Transverse colon (tissue), 4 donors: ENCODE measurements at regions not wholly inside any gene's neighbourhood (a gene's known extent, or its start where the extent isn't known, plus 50 kb on each side); places are given as distances from the start of the nearest gene placed in this dataset.

Source experiments
- DNase-seq: peaks from one replicate; pipeline ENCODE4 v3.0.0-alpha.2; 2019
- H3K27ac ChIP-seq, 4 donors: fragments of 200-600 bp; sonication (generic); 2 replicates each; pipeline ENCODE4 v1.5.1; 2016 to 2018; ENCODE audit warnings: inconsistent platforms in 4 of 4
- H3K27me3 ChIP-seq: fragments of 200-600 bp; sonication (generic); 2 replicates; pipeline ENCODE4 v1.5.1; 2017; ENCODE audit warnings: inconsistent platforms
- H3K36me3 ChIP-seq, 4 donors: fragments of 200-600 bp; sonication (generic); 2 replicates each; pipeline ENCODE4 v1.5.1; 2017 to 2019; ENCODE audit warnings: inconsistent platforms in 4 of 4
- H3K4me1 ChIP-seq, 4 donors: fragments of 200-600 bp; sonication (generic); 2 replicates each; pipeline ENCODE4 v1.5.1; 2017 to 2020; ENCODE audit warnings: inconsistent platforms in 4 of 4
- H3K4me3 ChIP-seq, 4 donors: fragments of 200-600 bp; sonication (generic); 1 replicate in 1 of 4; 2 replicates in 3 of 4; pipeline versions ENCODE4 v1.5.1 to v1.6.1; 2017 to 2019; ENCODE audit warnings: inconsistent platforms in 4 of 4
- H3K9me3 ChIP-seq, 2 donors: fragments of 200-600 bp; sonication (generic); 2 replicates each; pipeline ENCODE4 v1.5.1; 2017 to 2019; ENCODE audit warnings: inconsistent platforms in 2 of 2
- EP300 ChIP-seq: sonication (generic); formaldehyde crosslinking; IDR thresholded peaks from one replicate; pipeline ENCODE4 v1.6.1; 2017; ENCODE audit warnings: antibody characterized with exemption, low read depth
- POLR2A ChIP-seq: fragments of 450-650 bp; IDR thresholded peaks from one replicate; pipeline ENCODE4 v1.6.1; 2016; ENCODE audit warnings: antibody characterized with exemption, mild to moderate bottlenecking, moderate library complexity
- POLR2AphosphoS5 ChIP-seq, 3 donors: sonication (generic); formaldehyde crosslinking; IDR thresholded peaks; one replicate each; pipeline ENCODE4 v1.6.1; 2016; ENCODE audit warnings: antibody characterized with exemption in 3 of 3
- WGBS, 2 donors: methylation state at CpG; one replicate each; pipeline ENCODE4 v1.1.5; 2018; ENCODE audit warnings: low coverage in 1 of 2; 5-methylcytosine and 5-hydroxymethylcytosine counted together
- in situ Hi-C, 4 donors: fragments of 200-750 bp; cut with MboI; loops; one replicate each; pipeline versions ENCODE4 v1.15.0 to v1.15.1; 2017; ENCODE audit warnings: low sequenced_read_pairs in 3 of 4, low pct_ligation_motif_present in 1 of 4, low pct_unique_long_range_greater_than_20kb in 1 of 4
- intact Hi-C: fragments of 100-400 bp; cut with DNase I; formaldehyde crosslinking; loops from one replicate; pipeline ENCODE4 v1.15.1; 2023; ENCODE audit warnings: low total_unique reads
- TF ChIP-seq, protein P1 (sequence below), 5 experiments: fragments of 200-600 bp in 3 of 5; fragments of 450-650 bp in 2 of 5; sonication (generic) in 3 of 5; IDR thresholded peaks; 1 replicate in 2 of 5; 2 replicates in 3 of 5; pipeline ENCODE4 v1.5.1; 2016 to 2017; ENCODE audit warnings: antibody characterized with exemption in 5 of 5, inconsistent platforms in 3 of 5, mild to moderate bottlenecking in 2 of 5, moderate library complexity in 1 of 5

DNA sequence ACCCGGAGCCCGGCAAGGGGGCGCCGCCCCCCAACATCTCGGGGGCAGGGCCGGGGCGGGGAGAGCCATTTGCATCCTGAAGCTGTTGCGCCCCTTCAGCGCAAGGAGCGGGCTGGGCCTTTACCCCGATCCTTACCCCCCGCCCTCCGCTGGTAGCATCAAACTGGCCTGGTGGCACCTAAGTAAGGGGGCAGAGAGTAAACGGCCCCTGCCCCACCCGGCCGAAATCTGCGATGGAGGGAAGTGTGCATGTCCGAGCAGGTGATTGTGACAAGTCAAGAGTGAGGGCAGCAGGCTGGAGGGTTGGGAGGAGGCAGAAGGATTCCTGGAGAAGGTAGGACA is 101.2 kb downstream of the ESM1 start:
- H3K27me3 ChIP-seq: peaks cover 52% of the 10 kb centered on the region
- in situ Hi-C loops (no loop called here), intact Hi-C loops (no loop called here)
- H3K4me3 ChIP-seq: peak overlapping the region in 3 of 4 donors; percentile 31 to 51 (median 44)
- TF ChIP-seq POLR2A: no peak
- no peak for TF ChIP-seq POLR2AphosphoS5 (IDR thresholded peaks at IDR 0.05)
- TF ChIP-seq EP300: no peak
- TF ChIP-seq, protein P1, sequence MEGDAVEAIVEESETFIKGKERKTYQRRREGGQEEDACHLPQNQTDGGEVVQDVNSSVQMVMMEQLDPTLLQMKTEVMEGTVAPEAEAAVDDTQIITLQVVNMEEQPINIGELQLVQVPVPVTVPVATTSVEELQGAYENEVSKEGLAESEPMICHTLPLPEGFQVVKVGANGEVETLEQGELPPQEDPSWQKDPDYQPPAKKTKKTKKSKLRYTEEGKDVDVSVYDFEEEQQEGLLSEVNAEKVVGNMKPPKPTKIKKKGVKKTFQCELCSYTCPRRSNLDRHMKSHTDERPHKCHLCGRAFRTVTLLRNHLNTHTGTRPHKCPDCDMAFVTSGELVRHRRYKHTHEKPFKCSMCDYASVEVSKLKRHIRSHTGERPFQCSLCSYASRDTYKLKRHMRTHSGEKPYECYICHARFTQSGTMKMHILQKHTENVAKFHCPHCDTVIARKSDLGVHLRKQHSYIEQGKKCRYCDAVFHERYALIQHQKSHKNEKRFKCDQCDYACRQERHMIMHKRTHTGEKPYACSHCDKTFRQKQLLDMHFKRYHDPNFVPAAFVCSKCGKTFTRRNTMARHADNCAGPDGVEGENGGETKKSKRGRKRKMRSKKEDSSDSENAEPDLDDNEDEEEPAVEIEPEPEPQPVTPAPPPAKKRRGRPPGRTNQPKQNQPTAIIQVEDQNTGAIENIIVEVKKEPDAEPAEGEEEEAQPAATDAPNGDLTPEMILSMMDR (IDR thresholded peaks at IDR 0.05): no peak
- H3K9me3 ChIP-seq: no peaks in the 10 kb centered on the region
- DNase-seq: no peak
- H3K27ac ChIP-seq: no peak overlapping the region
- H3K36me3 ChIP-seq: no peaks in the 10 kb centered on the region
- 42% methylated on average over 11 of the region's 18 CpGs; no CpG with 5 or more reads in 1 of the 2 donors for WGBS, 2 donors
- H3K4me1 ChIP-seq: no peaks in the 10 kb centered on the region

DNA sequence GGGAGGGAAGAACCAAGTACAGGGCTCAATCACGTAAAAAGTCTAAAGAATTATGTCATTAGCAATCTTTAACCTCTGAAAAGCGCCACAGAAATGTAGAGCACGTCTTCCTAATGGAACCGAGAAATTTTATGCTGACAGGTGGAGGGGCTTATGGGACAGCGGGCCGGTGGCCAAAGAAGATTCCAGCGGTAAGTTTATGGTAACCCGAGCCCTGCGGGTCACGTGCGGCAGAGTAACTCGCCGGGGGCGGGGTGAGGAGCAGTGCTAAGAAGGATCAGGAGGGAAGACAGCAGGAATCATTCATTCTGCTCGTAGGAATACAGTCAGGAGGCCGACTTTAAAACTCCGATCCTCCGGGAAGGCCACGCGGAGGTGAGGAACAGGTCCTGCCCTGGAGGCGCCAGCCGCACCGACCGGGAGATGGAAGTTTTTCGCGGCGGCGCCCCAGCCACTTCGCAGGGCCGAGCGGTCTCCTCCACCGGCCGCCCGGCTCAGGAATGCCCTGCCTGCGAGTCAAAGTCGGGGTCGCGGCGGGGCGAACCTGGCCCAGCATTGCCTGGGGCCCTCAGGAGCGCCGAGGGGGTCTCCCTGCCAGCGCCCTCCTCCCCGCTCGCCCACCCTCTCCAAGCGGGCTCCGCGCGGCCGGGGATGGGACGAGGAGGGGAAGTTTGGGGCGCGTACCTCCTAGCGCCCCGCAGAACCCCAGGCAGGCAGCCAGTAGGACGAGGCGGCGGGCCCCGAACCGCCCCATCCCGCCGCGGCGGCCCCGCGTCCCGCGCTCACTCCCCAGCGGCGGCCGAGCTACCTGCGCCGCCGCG is 101.8 kb downstream of the ESM1 start:
- 6% methylated on average over 36 of the region's 75 CpGs; no CpG with 5 or more reads in 1 of the 2 donors for WGBS, 2 donors

DNA sequence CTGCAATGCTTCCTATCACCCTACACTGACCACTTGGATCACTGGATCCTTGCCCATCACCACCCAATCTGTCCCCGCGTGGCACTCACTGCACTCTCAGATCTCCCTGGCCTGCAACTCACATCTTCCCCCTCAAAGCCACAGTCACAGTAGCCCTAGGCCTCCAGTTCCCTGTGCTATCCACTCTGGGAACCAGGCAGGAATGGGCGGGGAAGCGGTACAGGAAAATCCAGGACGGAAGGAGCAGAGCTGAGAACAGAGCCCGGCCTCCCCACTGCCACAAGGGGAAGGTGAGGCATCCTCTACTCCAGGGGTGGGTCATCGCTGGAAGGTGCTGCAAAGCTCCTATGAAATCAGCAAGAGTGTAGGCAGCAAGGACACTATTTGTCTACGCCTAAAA is 102.6 kb downstream of the ESM1 start:
- no peak overlapping the region for H3K4me3 ChIP-seq
- no peaks in the 10 kb centered on the region for H3K9me3 ChIP-seq
- peaks cover 52% of the 10 kb centered on the region for H3K27me3 ChIP-seq
- no peak overlapping the region for H3K27ac ChIP-seq
- no peak for DNase-seq
- TF ChIP-seq, protein P1 (IDR thresholded peaks at IDR 0.05): no peak
- TF ChIP-seq EP300 (no peak), POLR2A (no peak), POLR2AphosphoS5 (IDR thresholded peaks at IDR 0.05) (no peak)
- intact Hi-C loops: no loop called here
- no peaks in the 10 kb centered on the region for H3K4me1 ChIP-seq
- in situ Hi-C loops: no loop called here
- WGBS, 2 donors: 85 to 100% methylated on average over 3 to 8 of the region's 8 CpGs
- H3K36me3 ChIP-seq: no peaks in the 10 kb centered on the region

More for the DNA sequence above, 101.8 kb downstream of the ESM1 start:
- no peaks in the 10 kb centered on the region for H3K9me3 ChIP-seq
- no peak overlapping the region for H3K27ac ChIP-seq
- no peaks in the 10 kb centered on the region for H3K4me1 ChIP-seq
- DNase-seq: peak; percentile 29
- no peaks in the 10 kb centered on the region for H3K36me3 ChIP-seq
- intact Hi-C loops: no loop called here
- no peak for TF ChIP-seq POLR2AphosphoS5 (IDR thresholded peaks at IDR 0.05)
- no peak for TF ChIP-seq EP300
- TF ChIP-seq, protein P1 (IDR thresholded peaks at IDR 0.05): no peak
- no peak for TF ChIP-seq POLR2A
- peaks cover 52% of the 10 kb centered on the region for H3K27me3 ChIP-seq
- peak overlapping the region; percentile 31 to 51 (median 38) for H3K4me3 ChIP-seq
- in situ Hi-C loops: no loop called here

DNA sequence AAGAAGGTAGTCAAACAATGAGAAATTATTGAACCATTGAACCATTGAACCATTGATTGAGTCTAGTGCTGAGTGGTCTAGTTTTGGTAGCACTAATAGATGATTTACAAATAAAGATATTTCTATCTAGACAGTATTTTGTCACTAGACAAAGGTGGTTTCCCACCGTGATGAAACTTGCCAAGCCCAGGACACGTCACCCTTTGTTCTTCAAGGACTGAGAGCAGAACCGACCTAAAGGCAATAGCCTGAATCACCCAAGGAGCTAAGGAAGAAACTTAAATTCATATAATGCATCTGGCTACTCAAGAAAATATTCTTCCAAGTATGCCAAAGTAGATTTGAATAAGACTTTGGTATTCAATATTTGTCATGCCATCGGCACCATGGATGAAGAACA is 103.3 kb downstream of the ESM1 start:
- WGBS, 2 donors: 61 to 85% methylated on average over 4 of the region's 4 CpGs
- in situ Hi-C loops: no loop called here
- TF ChIP-seq, protein P1 (IDR thresholded peaks at IDR 0.05): no peak
- TF ChIP-seq POLR2AphosphoS5 (IDR thresholded peaks at IDR 0.05) (no peak), EP300 (no peak), POLR2A (no peak)

More for the DNA sequence above, 103.3 kb downstream of the ESM1 start:
- no peaks in the 10 kb centered on the region for H3K9me3 ChIP-seq
- intact Hi-C loops: no loop called here
- H3K4me3 ChIP-seq: no peak overlapping the region
- no peaks in the 10 kb centered on the region for H3K36me3 ChIP-seq
- peaks cover 52% of the 10 kb centered on the region for H3K27me3 ChIP-seq
- H3K4me1 ChIP-seq: no peaks in the 10 kb centered on the region
- DNase-seq: no peak
- no peak overlapping the region for H3K27ac ChIP-seq
